T-helper 1 cell (primary cell): ENCODE measurements at regions not wholly inside any gene's neighbourhood (a gene's known extent, or its start where the extent isn't known, plus 50 kb on each side); places are given as distances from the start of the nearest gene placed in this dataset.
"Not testable (repeated sequence)": the region's sequence is repeated elsewhere in the genome, so short reads cannot be mapped to it uniquely, and the experiment has no call there.

Source experiments
- DNase-seq, 5 donors: peaks; one replicate each; pipeline ENCODE4 v3.0.0-alpha.2; 2012 to 2020

GRCh38 chr14:42548349-42548748 lies 941.7 kb downstream of the LRFN5 start:
- no peak for DNase-seq

- DNase-seq = no peak
These were observed 939.0 kb downstream of the LRFN5 start for GRCh38 chr14:42545636-42546035.

- no peak for DNase-seq
These were observed 934.9 kb downstream of the LRFN5 start for GRCh38 chr14:42541535-42542001.

- DNase-seq = no peak
These were observed 928.7 kb downstream of the LRFN5 start for GRCh38 chr14:42535397-42535796.

GRCh38 chr14:42533476-42533875 lies 926.8 kb downstream of the LRFN5 start:
- DNase-seq = no peak

- no peak for DNase-seq
These were observed 925.5 kb downstream of the LRFN5 start for GRCh38 chr14:42532194-42532593.

- DNase-seq = no peak
These were observed 920.5 kb downstream of the LRFN5 start for GRCh38 chr14:42527141-42527540.

- DNase-seq = no peak
These were observed 917.0 kb downstream of the LRFN5 start for GRCh38 chr14:42523666-42524065.

GRCh38 chr14:42517806-42518500 lies 911.3 kb downstream of the LRFN5 start:
- DNase-seq = no peak

- DNase-seq = no peak
These were observed 907.2 kb downstream of the LRFN5 start for GRCh38 chr14:42513837-42514236.

- no peak for DNase-seq
These were observed 903.4 kb downstream of the LRFN5 start for GRCh38 chr14:42510071-42510470.

- DNase-seq = no peak
These were observed 901.7 kb downstream of the LRFN5 start for GRCh38 chr14:42508209-42508946.

- DNase-seq = no peak
These were observed 897.8 kb downstream of the LRFN5 start for GRCh38 chr14:42504433-42504832.

GRCh38 chr14:42499137-42499536 lies 892.5 kb downstream of the LRFN5 start:
- DNase-seq = no peak

GRCh38 chr14:42490536-42490935 lies 883.9 kb downstream of the LRFN5 start:
- no peak for DNase-seq

GRCh38 chr14:42488965-42489364 lies 882.3 kb downstream of the LRFN5 start:
- DNase-seq = no peak

GRCh38 chr14:42482345-42482971 lies 875.8 kb downstream of the LRFN5 start:
- not testable (repeated sequence) for DNase-seq

GRCh38 chr14:42481714-42482113 lies 875.0 kb downstream of the LRFN5 start:
- not testable (repeated sequence) for DNase-seq

- DNase-seq = no peak
These were observed 873.6 kb downstream of the LRFN5 start for GRCh38 chr14:42480255-42480654.

GRCh38 chr14:42475289-42475688 lies 868.6 kb downstream of the LRFN5 start:
- no peak for DNase-seq

- DNase-seq = no peak
These were observed 863.7 kb downstream of the LRFN5 start for GRCh38 chr14:42470427-42470719.

GRCh38 chr14:42469637-42470426 lies 863.2 kb downstream of the LRFN5 start:
- DNase-seq = no peak

GRCh38 chr14:42460673-42461072 lies 854.0 kb downstream of the LRFN5 start:
- DNase-seq = no peak
